Heart left ventricle (tissue), 16 donors: ENCODE measurements at regions not wholly inside any gene's neighbourhood (a gene's known extent, or its start where the extent isn't known, plus 50 kb on each side); places are given as distances from the start of the nearest gene placed in this dataset.
A peak's percentile ranks its signal among the peaks of the same experiment; 100 is the strongest.

Experiments used
- ATAC-seq, 4 donors: fragments of 200-7000 bp; cut with Tn5 transposase; one replicate each; pipeline ENCODE4 v1.9.1; 2020 to 2022; ENCODE audit warnings: moderate library complexity in 4 of 4, mild to moderate bottlenecking in 3 of 4, moderate number of reproducible peaks in 1 of 4
- DNase-seq, 5 donors: peaks; one replicate each; pipeline ENCODE4 v3.0.0-alpha.2; 2020
- H3K27ac ChIP-seq, 12 donors: fragments of 200-600 bp; sonication (generic) in 4 of 12; one replicate each; pipeline versions ENCODE4 v1.5.0 to v1.8.0; 2016 to 2022; ENCODE audit warnings: mild to moderate bottlenecking in 2 of 12
- H3K27me3 ChIP-seq, 9 donors: fragments of 200-600 bp; sonication (generic) in 2 of 9; one replicate each; pipeline versions ENCODE4 v1.5.1 to v1.8.0; 2016 to 2022; ENCODE audit warnings: mild to moderate bottlenecking in 3 of 9
- H3K36me3 ChIP-seq, 9 donors: fragments of 200-600 bp; sonication (generic) in 2 of 9; one replicate each; pipeline versions ENCODE4 v1.5.0 to v1.8.0; 2018 to 2022; ENCODE audit warnings: mild to moderate bottlenecking in 2 of 9
- H3K4me1 ChIP-seq, 12 donors: fragments of 200-600 bp; sonication (generic) in 4 of 12; one replicate each; pipeline versions ENCODE4 v1.5.0 to v1.8.0; 2016 to 2022; ENCODE audit warnings: mild to moderate bottlenecking in 3 of 12
- H3K4me3 ChIP-seq, 12 donors: fragments of 200-600 bp; sonication (generic) in 4 of 12; one replicate each; pipeline versions ENCODE4 v1.5.0 to v1.8.0; 2017 to 2022; ENCODE audit warnings: mild to moderate bottlenecking in 9 of 12, moderate library complexity in 4 of 12
- H3K9me3 ChIP-seq, 12 donors: fragments of 200-600 bp; sonication (generic) in 4 of 12; one replicate each; pipeline versions ENCODE4 v1.5.0 to v1.8.0; 2016 to 2022; ENCODE audit warnings: mild to moderate bottlenecking in 1 of 12
- CTCF ChIP-seq, 12 donors: fragments of 200-600 bp; sonication (generic) in 4 of 12; IDR thresholded peaks; one replicate each; pipeline versions ENCODE4 v1.5.0 to v1.8.0; 2018 to 2022; ENCODE audit warnings: antibody characterized with exemption in 12 of 12, mild to moderate bottlenecking in 5 of 12
- POLR2A ChIP-seq, 2 donors: fragments of 450-650 bp; IDR thresholded peaks; one replicate each; pipeline ENCODE4 v1.6.1; 2017; ENCODE audit warnings: antibody characterized with exemption in 2 of 2, mild to moderate bottlenecking in 2 of 2, moderate library complexity in 2 of 2
- WGBS, 4 donors: extraction: QIAGEN DNeasy Blood & Tissue Kit in 2 of 4; methylation state at CpG; one replicate each; pipeline versions ENCODE4 v1.1.5 to v1.1.7; 2013 to 2018; 5-methylcytosine and 5-hydroxymethylcytosine counted together
- intact Hi-C, 10 donors: fragments of 100-400 bp; cut with DNase I; formaldehyde crosslinking; loops; one replicate each; pipeline versions ENCODE4 v1.11.1 to v1.14.2; 2022
- donor health status: ischemic (EF 13 %, LVEDD 7.1; RV severe dilation, severe dysfunction).
- donor health status: healthy with polysubstance abuse.
- donor health status: DM: no; HTN: yes; CAD: no.
- donor health status: DM: no; HTN: no; CAD: no.
- donor health status: ischemic (EF 25% LVEDD 6.9; RV normal size, moderate dysfunction).
- donor health status: ischemic (EF 25% LVEDD 5.7; RV mildly dilated, moderate dysfunction).
- donor health status: healthy.
- donor health status: DM: yes; HTN: yes; CAD: no.
- donor health status: ischemic (EF 35%, LVEDD 5.7; RV mildly dilated, moderate dysfunction).
- donor health status: nonischemic (EF 11% LVEDD 7.7; RV severe dilation, severe dysfunction).
- donor health status: DM: yes; HTN: yes; CAD: no.
- donor health status: PGD.
- donor health status: ischemic (EF 29% LVEDD 5.4; RV normal size, mild dysfunction).
- donor health status: nonischemic (EF 23%, LVEDD 6.1; RV moderate dilation, normal function).

- peaks cover 0 to 40% (median 22%) of the 10 kb centered on the region in 12 donors for H3K4me1 ChIP-seq
- no peak for DNase-seq
- 84 to 96% (median 93%) methylated on average over 3 to 4 of the region's 4 CpGs for WGBS, 4 donors
These were observed 291.6 kb downstream of the TNS1 start for GRCh38 chr2:217711188-217711587.

GRCh38 chr2:217710211-217710765 lies 292.5 kb downstream of the TNS1 start:
- H3K27ac ChIP-seq: no peak overlapping the region
- peaks cover 0 to 1% (median 0%) of the 10 kb centered on the region in 12 donors for H3K9me3 ChIP-seq

More at GRCh38 chr2:217711188-217711587, 291.6 kb downstream of the TNS1 start:
- intact Hi-C loops: loop anchor here (5.0 to 10.0 kb wide), 20 partner anchors 46 to 1196 kb away; partner anchors contain the start of gene IGFBP5 (in 5 of the 10)
- TF ChIP-seq POLR2A (IDR thresholded peaks at IDR 0.05) (no peak), CTCF (IDR thresholded peaks at IDR 0.05) (no peak)
- ATAC-seq: no peak
- no peaks in the 10 kb centered on the region for H3K36me3 ChIP-seq
- H3K9me3 ChIP-seq: peaks cover 0 to 7% (median 0%) of the 10 kb centered on the region in 12 donors
- no peaks in the 10 kb centered on the region for H3K27me3 ChIP-seq
- no peak overlapping the region for H3K4me3 ChIP-seq
- no peak overlapping the region for H3K27ac ChIP-seq

GRCh38 chr2:217709478-217710210 lies 293.2 kb downstream of the TNS1 start:
- no peak for DNase-seq
- Histone ChIP-seq H3K36me3 (no peaks in the 10 kb centered on the region), H3K4me1 (peaks cover 0 to 34% (median 21%) of the 10 kb centered on the region in 12 donors), H3K27me3 (no peaks in the 10 kb centered on the region), H3K27ac (no peak overlapping the region), H3K4me3 (no peak overlapping the region), H3K9me3 (no peaks in the 10 kb centered on the region)
- 71 to 84% (median 80%) methylated on average over 3 of the region's 3 CpGs for WGBS, 4 donors
- ATAC-seq: no peak
- TF ChIP-seq POLR2A (IDR thresholded peaks at IDR 0.05) (no peak), CTCF (IDR thresholded peaks at IDR 0.05) (no peak)
- intact Hi-C loops: loop anchor here (5.0 to 10.0 kb wide), 21 partner anchors 37 to 1195 kb away; partner anchors contain the start of gene IGFBP5 (in 5 of the 10)

More at GRCh38 chr2:217710211-217710765, 292.5 kb downstream of the TNS1 start:
- TF ChIP-seq CTCF (IDR thresholded peaks at IDR 0.05) (no peak), POLR2A (IDR thresholded peaks at IDR 0.05) (no peak)
- Histone ChIP-seq H3K4me1 (peaks cover 0 to 39% (median 22%) of the 10 kb centered on the region in 12 donors), H3K27me3 (no peaks in the 10 kb centered on the region), H3K36me3 (no peaks in the 10 kb centered on the region), H3K4me3 (no peak overlapping the region)
- DNase-seq (no peak), ATAC-seq (no peak)
- intact Hi-C loops: loop anchor here (5.0 to 10.0 kb wide), 20 partner anchors 47 to 1195 kb away; partner anchors contain the start of gene IGFBP5 (in 5 of the 10)
- WGBS, 4 donors: 90 to 96% (median 92%) methylated on average over 1 of the region's 1 CpG

GRCh38 chr2:217707131-217707611 lies 295.6 kb downstream of the TNS1 start:
- H3K27me3 ChIP-seq: no peaks in the 10 kb centered on the region
- intact Hi-C loops: loop anchor here in 2 of 10 donors (5.0 to 10.0 kb wide), 2 partner anchors 35 to 1192 kb away; no protein-coding TSS in a partner anchor
- WGBS, 4 donors: 40 to 61% (median 43%) methylated on average over 4 of the region's 4 CpGs
- no peak for TF ChIP-seq CTCF (IDR thresholded peaks at IDR 0.05)
- TF ChIP-seq POLR2A (IDR thresholded peaks at IDR 0.05): no peak
- H3K4me1 ChIP-seq: peaks cover 0 to 17% (median 5%) of the 10 kb centered on the region in 12 donors
- H3K36me3 ChIP-seq: no peaks in the 10 kb centered on the region
- no peak overlapping the region for H3K4me3 ChIP-seq
- DNase-seq (no peak), ATAC-seq (peak in 3 of 4 donors; percentile 47 to 65 (median 63))
- H3K27ac ChIP-seq: peak overlapping the region in 4 of 12 donors; percentile 11 to 53 (median 22)
- H3K9me3 ChIP-seq: no peaks in the 10 kb centered on the region
